Stimulated activated CD4-positive, alpha-beta T cell treated with anti-CD3 and anti-CD28 coated beads, Interleukin-15, amount 100 ng/mL, for 24 hours (primary cell): ENCODE measurements at regions not wholly inside any gene's neighbourhood (a gene's known extent, or its start where the extent isn't known, plus 50 kb on each side); places are given as distances from the start of the nearest gene placed in this dataset.

Experiments
- DNase-seq: peaks from one replicate; pipeline ENCODE4 v3.0.0-alpha.2; 2020

- DNase-seq = no peak
Measured at GRCh38 chr14:104292084-104292970, 153.9 kb downstream of the KIF26A start.

GRCh38 chr14:104293231-104293841 lies 154.9 kb downstream of the KIF26A start:
- DNase-seq = no peak

GRCh38 chr14:104293851-104294627 lies 155.7 kb downstream of the KIF26A start:
- DNase-seq = no peak

- DNase-seq = no peak
Measured at GRCh38 chr14:104294628-104294982, 156.2 kb downstream of the KIF26A start.

- no peak for DNase-seq
Measured at GRCh38 chr14:104294983-104295680, 156.7 kb downstream of the KIF26A start.

GRCh38 chr14:104295681-104296387 lies 157.4 kb downstream of the KIF26A start:
- DNase-seq = no peak

- DNase-seq = no peak
Measured at GRCh38 chr14:104296388-104297312, 158.3 kb downstream of the KIF26A start.

GRCh38 chr14:104297313-104297704 lies 158.9 kb downstream of the KIF26A start:
- DNase-seq = no peak

- no peak for DNase-seq
Measured at GRCh38 chr14:104297721-104298401, 159.5 kb downstream of the KIF26A start.

- no peak for DNase-seq
Measured at GRCh38 chr14:104298458-104298857, 160.1 kb downstream of the KIF26A start.

GRCh38 chr14:104299993-104300761 lies 161.8 kb downstream of the KIF26A start:
- DNase-seq = no peak

GRCh38 chr14:104301731-104302460 lies 163.5 kb downstream of the KIF26A start:
- DNase-seq = no peak

- no peak for DNase-seq
Measured at GRCh38 chr14:104302794-104303405, 164.5 kb downstream of the KIF26A start.

- DNase-seq = no peak
Measured at GRCh38 chr14:104303705-104304425, 165.5 kb downstream of the KIF26A start.

GRCh38 chr14:104304451-104305351 lies 166.3 kb downstream of the KIF26A start:
- DNase-seq = no peak

GRCh38 chr14:104305511-104306449 lies 167.4 kb downstream of the KIF26A start:
- DNase-seq = no peak
